ENCODE measurements at regions not wholly inside any gene's neighbourhood (a gene's known extent, or its start where the extent isn't known, plus 50 kb on each side); places are given as distances from the start of the nearest gene placed in this dataset.

DNA sequence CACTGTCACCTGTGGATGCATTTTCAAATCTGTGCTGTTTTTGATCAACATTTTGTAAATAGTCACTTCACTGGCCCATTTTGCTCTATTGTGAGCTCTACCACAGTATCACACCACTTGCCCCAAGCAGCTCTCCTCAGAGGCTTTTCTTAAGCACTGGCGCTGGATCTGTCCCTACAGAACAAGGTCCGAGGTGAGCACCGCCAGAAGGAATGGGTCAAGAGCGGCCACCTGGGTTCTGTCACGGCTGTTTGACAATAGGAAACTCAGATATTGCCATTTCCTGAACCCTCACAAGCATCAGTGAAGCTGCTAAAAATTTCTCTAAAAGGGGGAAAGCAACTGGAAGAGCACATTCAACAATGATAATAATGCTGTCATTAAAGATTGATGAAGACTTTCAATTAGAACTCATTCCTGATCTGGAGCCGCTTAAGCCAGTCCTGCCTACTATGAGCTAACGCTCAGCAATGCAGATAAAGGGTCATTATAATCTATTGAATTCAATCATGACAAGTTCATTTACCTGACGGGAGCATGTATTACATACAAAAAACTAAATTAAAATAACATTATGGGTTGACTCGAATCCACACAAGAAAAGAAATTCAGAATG, 514.0 kb downstream of the GALR1 start:
- no peak for DNase-seq

DNA sequence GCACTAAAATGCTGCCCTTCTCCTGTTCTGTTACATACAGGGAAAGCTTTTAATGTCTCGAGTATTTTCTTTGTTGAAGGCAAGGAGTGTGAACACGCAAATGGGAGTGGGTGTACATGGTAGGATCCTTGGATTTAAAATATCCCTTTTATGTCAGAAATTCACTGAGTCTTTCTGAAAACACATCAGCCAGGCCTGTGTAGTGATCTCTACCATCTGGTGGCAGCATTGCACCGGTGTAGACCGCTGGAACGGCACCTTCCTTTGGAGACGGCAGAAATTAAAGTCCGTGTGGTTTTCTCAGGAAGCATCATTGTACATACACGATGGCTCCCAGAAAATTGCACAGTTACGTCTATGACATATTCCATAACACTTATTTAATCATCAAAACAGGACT, 515.8 kb downstream of the GALR1 start:
- DNase-seq, result peak; percentile 86

DNA sequence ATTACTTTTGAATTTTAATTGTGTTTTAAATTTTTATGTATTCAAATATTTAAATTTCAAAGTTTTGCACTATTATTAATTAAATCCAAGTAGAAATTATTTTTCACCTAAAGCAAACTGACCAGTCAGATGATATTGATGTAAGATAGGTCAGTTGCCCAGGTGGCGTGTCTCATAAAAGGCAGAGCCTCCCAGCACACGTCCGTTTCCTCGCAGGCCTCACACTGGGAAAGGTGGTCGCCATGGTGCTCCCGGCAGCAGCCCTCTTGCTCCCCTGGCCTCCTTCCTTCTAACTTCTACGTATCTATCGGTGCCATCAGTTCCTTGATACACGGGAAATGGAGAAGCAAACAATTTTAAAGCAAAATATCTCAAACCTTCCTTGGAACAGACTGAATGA, 516.8 kb downstream of the GALR1 start:
- DNase-seq, result no peak

DNA sequence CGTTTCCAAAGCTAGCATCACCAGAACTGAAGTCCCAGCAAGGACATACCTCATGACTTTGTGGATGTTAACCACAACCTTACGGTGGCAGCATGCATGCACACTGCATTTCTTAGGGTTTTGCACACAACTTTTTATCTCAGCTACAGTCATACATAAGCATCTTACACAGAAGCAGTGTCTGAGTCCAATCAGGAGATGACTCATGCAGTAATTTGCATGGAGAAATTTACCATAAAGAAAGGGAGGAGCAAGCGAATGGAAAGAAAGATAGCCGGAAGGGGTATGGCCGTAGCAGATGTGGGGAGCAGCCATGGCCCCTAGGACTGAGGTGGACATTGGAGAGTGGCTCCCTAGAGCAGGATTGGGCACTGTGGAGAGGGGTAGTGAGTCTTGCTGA, 522.5 kb downstream of the GALR1 start:
- no peak for DNase-seq

DNA sequence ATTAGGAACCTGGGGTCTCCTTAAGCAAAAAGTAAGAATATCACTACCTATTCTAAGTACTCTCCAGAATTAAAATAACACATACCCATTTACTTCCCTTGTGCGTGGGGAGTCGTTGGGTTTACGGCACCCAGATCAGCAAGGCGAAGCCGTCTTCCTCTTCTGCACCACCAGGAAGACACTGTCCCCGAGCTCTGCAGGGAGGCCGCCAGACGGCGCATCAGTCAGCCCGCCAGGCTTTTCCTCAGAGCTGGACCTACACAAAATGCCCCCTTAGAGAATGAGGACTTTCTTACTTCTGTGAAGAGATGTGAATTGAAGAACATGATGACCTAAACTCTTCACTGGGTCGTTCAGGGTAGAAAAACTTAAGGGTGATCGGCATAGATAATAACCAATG, 526.5 kb downstream of the GALR1 start:
- DNase-seq, result no peak

DNA sequence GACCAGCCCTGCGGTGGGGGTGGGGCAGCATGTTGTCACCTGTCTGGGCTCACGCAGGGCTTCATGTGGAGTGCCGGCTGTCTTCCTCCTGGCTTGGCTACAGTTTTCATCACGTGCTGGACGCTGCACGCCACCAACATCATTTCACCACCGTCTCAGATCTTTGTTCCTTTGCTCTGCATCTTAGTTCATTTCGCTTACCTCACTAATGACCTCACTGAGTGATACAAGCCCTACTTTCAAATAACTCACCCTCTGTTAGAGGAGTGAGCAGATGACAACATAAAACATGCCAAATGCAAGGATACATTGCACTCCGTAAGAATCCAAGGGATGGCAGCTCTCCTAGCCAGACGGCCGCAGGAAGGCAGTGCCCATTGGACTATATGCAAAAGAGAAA, 527.5 kb downstream of the GALR1 start:
- peak; percentile 84 for DNase-seq

DNA sequence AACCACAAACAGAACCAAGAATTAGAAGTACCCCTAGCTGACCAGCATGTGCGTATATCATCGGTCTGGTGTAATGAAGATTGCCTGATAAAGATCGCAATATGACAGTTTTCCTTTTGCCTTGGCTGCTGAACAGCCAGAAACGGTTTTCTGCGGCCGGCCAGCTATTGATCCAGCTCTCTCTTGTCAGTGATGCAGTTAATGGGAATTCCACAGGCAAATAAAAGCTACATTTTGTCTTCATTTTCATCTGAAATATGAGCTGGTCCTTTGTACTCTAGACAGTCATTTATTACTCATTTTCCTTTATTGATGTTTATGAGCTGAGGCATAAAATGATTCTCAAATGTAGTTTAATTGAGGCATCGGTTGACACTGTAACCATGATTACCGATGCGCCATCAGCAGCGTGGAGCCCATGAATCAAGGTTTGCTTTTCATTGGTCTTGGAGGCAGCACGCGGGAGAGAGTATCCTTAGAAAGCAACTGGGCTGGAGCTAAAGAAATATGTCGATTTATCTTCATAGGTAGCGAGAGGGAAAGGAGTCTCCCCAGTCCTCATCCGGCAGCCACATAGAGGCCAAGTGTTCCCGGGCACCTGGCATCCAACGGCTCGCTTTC, 535.2 kb downstream of the GALR1 start:
- peak; percentile 63 for DNase-seq

DNA sequence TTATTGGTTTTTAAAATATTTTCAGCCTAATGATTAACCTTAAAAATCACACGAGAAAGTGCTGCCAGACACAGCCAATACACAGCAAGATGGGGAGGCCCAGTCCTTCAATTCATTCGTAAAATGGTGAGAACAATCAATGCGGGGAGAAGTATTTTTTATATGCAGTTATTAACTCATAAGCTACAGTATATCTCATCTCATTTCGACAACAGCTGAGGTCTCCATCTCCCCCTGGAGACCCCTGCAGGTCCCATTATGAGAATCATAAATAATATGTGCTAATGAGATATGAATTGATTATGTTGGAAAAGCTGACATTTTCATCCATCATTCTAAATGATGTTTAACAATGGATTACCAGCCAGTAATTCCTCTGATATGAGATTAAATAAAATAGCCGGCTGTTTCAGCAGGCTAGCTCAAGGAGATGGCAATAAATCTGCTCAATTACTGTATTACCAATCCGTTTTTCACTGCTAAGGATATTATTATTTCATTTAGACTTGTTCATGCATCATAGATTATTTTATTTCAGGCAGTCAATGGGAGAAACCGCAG, 535.8 kb downstream of the GALR1 start:
- DNase-seq, result no peak

DNA sequence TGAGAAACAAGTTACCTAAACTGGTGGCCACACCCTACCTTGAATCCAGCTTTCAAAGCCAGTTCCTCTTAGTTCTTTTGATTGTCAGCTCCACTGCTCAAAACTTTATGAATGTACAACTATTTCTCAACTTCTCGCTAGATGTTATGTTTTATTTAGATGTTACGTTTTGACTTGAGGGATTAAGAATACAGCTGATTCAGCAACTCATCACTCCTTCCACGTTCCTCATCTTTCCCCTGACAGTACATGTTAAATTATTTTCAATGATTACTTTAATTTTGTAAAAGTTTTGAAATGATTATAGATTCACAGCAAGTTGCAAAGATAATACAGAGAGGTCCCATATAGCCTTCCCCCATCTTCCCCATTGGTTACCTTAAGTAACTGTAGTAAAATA, 553.4 kb downstream of the GALR1 start:
- no peak for DNase-seq

DNA sequence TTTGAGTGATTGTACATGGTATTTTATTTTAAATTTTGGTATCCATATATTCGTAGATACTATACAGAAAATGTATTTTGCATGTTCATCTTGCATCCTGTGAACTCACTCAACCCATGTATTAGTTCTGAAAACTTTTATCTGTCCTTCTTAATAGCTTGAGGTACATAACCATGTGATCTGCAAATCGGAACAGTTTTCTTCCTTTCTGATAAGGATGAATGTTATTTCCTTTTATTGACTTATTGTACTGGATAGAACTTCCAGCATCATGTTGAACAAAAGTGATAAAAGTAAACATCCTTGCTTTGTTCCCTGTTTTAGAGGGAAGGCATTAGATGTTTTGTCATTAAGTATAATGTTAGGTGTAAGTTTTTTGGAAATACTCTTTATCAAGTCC, 554.7 kb downstream of the GALR1 start:
- DNase-seq, result no peak

DNA sequence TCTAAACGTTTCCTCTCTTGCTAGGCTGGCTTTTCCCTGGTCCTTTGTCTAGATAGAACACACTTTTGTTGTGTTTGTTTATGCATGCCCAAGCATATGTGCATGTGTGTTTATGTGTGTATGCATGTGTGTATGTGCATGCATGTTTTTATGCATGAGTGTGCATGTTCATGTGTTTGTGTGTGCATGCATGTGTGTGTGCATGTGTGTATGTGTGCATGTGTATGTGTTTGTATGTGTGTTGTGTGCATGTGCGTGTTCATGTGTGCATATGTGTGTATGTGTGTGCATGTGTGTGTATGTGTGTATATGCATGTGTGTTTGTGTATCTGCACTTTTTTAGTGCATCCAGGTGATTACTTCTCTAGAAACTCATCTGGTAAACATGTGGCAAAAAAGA, 558.0 kb downstream of the GALR1 start:
- no peak for DNase-seq

DNA sequence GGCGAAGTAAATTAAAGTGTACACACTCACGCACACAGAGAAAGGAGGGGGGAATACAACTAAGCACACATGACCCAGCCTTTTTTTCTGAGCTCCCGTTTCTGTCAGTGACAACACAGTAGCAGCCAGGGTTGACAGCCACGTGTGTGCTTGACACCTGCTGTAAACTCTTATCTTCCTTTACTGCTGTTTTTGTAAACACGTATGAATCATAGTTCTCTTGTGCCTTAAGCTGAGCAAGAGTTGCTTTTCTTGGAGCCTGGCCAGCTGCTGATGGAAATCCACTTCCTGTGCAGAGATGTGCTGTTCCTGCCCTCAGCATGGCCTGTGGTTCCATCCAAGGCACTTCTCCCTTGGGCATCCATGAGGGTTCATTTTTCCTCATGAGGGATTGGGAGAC, 561.9 kb downstream of the GALR1 start:
- DNase-seq, result peak; percentile 95

DNA sequence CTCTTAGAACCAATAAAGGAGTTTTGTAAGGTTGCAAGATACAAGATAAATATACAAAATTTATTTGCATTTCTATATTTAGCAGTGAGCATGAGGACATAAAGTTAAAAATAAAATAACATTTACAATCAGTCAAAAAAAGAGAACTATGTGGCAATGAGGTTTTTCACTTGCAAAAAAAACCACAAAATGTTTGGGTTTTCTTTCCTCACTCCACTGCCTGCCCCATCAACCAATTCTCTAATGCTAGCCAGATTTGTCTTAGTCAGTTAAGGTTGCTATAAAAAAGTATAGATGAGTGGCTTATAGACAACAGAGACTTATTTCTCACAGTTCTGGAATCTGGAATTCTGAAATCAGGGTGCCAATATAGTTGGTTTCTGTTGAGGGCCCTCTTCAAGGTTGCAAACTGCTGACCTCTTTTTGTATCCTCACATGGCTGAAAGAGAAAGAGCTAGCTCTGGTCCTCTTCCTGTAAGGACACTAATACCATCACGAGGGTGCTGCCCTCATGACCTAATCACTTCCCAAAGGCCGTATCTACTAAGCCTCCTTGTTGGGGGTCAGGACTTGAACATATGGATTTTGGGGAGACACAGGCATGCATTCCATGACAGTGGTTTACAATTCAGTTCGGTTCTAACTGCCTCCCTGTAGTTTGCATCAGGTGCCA, 566.2 kb downstream of the GALR1 start:
- no peak for DNase-seq

DNA sequence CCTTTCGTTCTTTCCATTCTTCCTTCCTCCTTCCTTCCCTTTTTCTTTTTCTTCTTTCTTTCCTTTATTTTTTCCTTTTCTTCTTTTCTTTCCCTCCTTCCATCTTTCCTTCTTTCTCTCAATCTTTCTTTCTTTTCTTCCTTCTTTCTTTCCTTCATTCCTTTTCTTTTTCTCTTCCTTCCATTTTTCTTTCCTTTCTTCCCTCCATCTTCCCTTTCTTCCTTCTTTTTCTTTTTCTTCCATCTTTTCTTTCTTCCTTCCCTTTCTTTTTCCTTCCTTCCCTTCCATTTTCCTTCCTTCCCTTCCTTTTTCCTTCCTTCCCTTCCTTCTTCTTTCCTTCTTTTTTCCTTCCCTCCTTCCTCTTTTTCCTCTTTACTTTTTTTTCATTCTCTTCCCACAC, 568.7 kb downstream of the GALR1 start:
- DNase-seq, result no peak

DNA sequence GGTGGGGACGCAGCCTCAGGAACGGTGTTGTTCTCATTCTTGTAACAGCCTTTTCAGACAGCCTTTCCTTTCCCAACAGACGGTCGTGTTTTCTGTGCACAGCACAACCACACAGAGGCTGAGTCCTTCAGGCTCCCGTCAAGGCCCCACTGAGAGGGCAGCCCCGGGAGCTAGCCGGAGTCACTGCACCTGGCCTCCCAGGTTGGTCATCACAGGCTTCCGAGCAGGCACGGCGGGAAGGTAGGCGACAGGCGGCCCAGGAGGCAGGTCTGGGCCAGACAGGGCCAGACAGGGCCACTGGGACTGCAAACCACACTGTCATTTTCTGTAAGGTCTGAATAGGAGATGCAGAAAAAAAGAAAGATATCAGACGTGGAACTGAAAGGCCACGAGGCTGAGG, 570.8 kb downstream of the GALR1 start:
- no peak for DNase-seq

DNA sequence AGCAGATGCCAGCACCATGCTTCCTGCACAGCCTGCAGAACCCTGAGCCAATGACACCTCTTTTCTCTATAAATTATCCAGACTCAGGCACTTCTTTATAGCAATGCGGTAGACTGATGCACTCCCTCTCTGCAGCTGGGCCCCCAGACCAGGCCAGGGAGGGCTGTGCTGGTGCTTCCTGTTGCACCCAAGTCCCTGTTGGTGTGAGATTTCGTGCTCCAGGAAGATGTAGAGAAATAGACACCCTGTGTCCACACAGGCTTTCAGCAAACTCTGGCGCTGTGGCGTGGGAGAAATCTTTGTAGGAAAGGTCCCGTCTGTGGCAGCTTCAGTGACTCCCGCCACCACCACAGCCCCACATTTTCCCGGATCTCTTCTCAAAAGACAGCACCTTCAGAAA, 572.2 kb downstream of the GALR1 start:
- no peak for DNase-seq

DNA sequence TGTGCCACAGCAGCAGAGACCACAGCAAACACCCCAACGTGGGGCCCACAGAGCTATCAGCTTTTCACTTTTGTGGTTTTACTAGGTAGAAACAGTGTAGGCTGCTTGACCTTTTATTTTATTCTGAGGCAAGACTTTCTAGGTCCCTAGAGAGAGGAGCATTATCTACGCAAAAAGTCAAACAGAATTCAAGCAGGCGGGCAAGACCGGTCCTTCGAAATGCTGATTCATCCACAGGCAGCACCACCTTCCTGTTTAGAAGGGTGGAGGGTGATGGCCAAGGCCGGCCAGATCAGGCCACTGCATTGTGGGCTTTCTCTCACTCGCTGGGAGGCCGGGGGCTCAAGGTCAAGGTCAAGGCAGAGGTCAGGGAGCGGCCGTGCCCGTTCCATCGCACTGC, 573.0 kb downstream of the GALR1 start:
- no peak for DNase-seq

DNA sequence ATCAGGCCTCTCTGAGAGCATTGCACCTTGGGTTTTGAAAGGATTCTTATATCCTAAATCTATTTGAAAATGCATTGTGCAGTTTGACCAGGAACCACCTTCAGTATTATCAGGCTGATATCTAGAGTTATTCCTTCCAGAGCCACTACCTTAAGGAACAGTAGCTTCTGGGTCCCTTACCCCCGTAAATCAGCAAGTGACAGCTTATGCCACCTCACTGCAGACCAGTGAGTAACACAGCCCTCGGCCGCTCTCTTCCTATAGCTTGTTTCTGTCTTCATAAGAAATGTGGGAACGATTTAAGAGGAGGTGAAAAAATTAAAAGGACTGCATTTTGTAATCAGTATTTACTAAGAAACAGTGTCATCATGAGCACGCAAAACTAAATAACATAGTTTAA, 584.2 kb downstream of the GALR1 start:
- no peak for DNase-seq

DNA sequence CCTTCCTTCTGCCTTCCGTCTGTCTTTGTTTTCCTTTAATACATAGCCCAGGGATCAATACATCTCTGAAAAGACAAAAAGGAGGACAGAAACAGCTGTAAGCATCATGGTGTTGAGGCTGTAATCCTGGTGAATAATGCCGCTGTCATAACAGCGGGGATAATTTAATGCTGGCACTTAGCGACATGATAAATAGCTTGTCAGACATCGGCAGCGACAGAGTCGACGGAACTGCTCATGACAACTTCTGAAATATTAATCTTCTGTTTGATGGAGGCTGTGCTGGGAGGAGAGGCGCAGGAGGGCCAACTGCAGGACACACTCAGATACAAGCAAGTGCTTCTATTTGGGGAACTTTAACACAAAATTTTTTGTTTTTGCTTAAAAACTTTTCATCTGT, 602.2 kb downstream of the GALR1 start:
- DNase-seq, result peak; percentile 84

DNA sequence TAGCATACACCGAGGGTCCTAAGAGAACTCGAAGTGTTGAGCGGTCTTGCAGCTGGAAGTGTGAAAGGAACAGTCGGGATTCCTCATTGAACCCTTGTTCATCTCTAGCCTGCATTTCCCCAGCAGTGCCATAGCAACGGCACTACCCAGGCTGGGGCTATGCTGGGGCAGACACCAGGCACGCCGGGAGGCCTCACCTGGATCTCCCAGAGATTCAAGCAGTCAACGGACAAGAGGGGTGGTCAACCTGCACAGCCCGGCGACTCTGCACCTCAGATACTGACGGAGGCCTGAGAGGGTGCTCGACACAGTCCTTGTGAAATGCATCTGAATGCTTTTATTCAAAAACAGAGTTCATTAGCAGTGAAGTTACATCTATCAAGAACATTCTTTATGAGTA, 604.2 kb downstream of the GALR1 start:
- DNase-seq, result no peak

DNA sequence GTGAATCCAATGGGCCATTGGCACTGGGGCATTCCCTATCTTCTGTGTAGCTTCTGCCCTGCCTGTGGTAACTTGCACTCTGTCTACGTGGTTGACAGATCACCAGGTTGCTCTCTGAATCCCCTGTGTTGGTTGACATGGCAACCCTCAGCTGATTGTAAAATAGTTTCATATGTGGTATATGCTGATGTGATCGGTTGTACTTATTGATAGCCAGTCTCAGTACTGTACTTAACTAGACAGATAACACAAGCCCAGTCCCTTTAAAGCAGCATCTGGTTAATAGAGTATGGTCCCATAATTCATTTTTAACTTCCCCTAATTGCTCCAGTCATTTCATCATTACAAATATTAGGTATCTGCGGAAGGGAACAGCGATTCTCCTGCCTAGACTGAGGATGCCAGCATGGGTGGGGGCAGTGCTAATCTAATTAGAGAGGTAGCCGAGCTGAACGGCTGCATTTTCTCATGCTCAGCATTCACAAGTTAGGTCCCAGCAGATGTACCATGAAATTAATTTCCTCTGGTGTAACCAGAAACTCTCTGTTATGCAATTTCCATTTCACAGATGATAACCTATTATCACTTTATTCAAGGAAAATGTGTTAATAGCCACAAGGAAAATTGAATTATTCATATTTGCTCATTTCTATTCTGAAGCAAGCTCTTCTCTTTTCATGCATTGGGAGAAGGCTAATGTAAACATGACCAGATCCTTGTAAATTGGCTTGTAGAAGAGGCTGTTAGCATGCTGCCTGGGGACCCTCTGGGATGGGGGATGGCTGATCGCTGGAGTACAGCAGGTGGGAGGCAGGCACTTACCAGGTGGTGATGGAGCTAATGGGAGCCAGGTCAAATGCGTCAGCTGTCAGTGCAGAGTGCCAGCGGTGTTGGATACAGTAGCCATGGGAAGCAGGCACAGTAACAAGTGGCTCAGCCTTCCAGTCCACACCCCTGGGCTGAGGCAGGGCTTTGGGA, 608.3 kb downstream of the GALR1 start:
- peak; percentile 94 for DNase-seq

DNA sequence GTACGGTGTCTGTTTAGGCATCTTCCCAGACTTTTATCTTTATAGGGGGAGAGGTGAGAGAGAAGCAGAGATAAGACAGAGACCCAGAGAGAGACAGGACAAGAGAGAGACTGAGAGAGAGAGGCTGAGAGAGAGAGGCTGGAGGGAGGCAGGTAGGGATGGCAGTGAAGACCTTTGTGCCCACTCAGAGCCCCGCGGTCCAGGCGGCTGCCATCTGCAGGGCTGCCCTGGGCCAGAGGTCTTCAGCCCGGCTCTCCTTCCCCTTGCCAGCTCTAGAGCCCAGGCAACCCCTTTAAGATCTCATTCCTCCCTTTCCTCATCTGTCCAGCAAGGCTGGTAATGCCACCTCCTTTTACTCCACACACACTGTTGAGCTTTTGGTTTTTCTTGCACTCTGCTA, 610.0 kb downstream of the GALR1 start:
- DNase-seq, result no peak

DNA sequence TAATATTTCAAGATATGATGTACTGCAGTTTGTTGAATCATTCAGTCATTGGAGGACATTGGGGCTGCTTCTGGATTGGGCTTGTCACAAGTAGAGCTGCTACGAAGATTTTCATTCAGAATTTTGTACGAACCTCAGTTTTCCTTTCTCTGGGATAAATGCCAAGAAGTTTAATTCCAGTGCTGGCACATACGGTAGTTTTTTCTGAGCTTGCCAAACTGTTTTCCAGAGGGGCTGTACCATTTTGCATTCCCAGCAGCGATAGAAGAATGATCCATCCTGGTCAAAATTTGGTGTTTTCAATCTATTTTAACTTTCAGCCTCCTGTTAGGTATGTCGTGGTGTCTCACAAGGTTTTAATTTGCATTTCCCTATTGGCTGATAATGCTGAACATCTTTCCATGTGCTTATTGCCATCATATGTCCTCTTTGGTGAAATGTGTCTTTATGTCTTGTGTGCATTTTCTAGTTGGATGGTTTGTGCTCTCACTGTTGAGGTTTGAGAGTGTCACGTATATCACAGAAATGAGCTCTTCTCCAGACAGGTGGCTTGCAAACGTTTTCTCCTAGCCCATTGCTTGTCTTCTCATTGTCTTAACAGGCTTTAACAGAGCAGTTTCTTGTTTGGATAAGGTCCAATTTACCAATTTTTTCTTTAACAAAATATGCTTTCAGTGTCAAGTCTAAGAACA, 612.6 kb downstream of the GALR1 start:
- no peak for DNase-seq

Measured in COR-L47 (cell line).